Psoas muscle (tissue), 7 donors: ENCODE measurements at regions not wholly inside any gene's neighbourhood (a gene's known extent, or its start where the extent isn't known, plus 50 kb on each side); places are given as distances from the start of the nearest gene placed in this dataset.

Source experiments
- ATAC-seq, 4 donors: fragments of 200-7000 bp; cut with Tn5 transposase; one replicate each; pipeline ENCODE4 v1.9.1; 2020; ENCODE audit warnings: moderate library complexity in 3 of 4, mild to moderate bottlenecking in 2 of 4
- DNase-seq, 2 donors: peaks; one replicate each; pipeline ENCODE4 v3.0.0-alpha.2; 2020
- H3K27ac ChIP-seq: fragments of 200-600 bp; one replicate; pipeline ENCODE4 v1.8.0; 2022
- H3K27me3 ChIP-seq, 3 donors: fragments of 200-600 bp in 1 of 3; one replicate each; pipeline versions ENCODE4 v1.6.1 to v1.8.0; 2013 to 2022; ENCODE audit warnings: low read length in 2 of 3, mild to moderate bottlenecking in 2 of 3, moderate library complexity in 1 of 3; ENCODE audit not compliant: insufficient read depth in 3 of 3
- H3K36me3 ChIP-seq, 2 donors: fragments of 200-600 bp in 1 of 2; one replicate each; pipeline versions ENCODE4 v1.6.1 to v1.8.0; 2013 to 2022; ENCODE audit warnings: low read depth in 1 of 2, mild to moderate bottlenecking in 1 of 2, moderate library complexity in 1 of 2; ENCODE audit not compliant: insufficient read depth in 1 of 2
- H3K4me1 ChIP-seq: fragments of 200-600 bp; one replicate; pipeline ENCODE4 v1.8.0; 2022
- H3K4me3 ChIP-seq: fragments of 200-600 bp; one replicate; pipeline ENCODE4 v1.8.0; 2022; ENCODE audit warnings: mild to moderate bottlenecking
- H3K9me3 ChIP-seq: fragments of 200-600 bp; one replicate; pipeline ENCODE4 v1.8.0; 2022
- WGBS, 3 donors: extraction: QIAGEN DNeasy Blood & Tissue Kit; methylation state at CpG; one replicate each; pipeline versions ENCODE4 v1.1.6 to v1.1.7; 2013; 5-methylcytosine and 5-hydroxymethylcytosine counted together
- intact Hi-C, 2 donors: fragments of 100-400 bp; cut with DNase I; formaldehyde crosslinking; loops; one replicate each; pipeline versions ENCODE4 v1.11.0 to v1.14.2; 2022
- TF ChIP-seq, protein P1 (sequence below): fragments of 200-600 bp; IDR thresholded peaks from one replicate; pipeline ENCODE4 v1.8.0; 2022; ENCODE audit warnings: antibody characterized with exemption
- donor health status: healthy with polysubstance abuse.
- donor health status: DM: no; HTN: no; CAD: no; lungs with moderate emphysema.
- donor health status: Bipolar disorder and iron deficiency.
- donor health status: healthy.
- donor health status: DM: yes; HTN: yes; CAD: no.
- donor health status: DM: no; HTN: no; CAD: no.
- donor health status: DM: yes; HTN: yes; CAD: no.

DNA sequence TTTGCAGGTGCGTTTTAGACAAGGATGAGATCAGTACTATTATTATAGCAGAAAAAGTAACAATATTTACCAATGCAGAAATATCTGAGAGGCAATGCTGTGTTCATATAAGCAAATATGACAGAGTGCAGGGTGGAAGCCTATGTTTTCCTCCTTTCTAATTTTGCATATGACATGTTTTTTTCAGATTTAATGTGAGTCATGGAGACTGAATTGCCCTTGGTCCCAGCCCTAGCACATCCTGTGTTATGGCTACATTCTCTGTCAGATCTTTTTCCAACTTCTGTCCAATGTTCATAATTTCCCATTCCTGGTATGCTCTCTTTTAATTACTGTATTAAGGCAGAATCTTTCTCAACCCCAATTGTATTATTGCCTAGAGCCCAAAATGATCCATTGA is 165.6 kb downstream of the SLC7A11 start:
- Histone ChIP-seq H3K36me3 (no peaks in the 10 kb centered on the region), H3K27me3 (no peaks in the 10 kb centered on the region), H3K27ac (no peak overlapping the region), H3K4me1 (no peaks in the 10 kb centered on the region), H3K4me3 (no peak overlapping the region), H3K9me3 (no peaks in the 10 kb centered on the region)
- no peak for ATAC-seq
- TF ChIP-seq, protein P1, sequence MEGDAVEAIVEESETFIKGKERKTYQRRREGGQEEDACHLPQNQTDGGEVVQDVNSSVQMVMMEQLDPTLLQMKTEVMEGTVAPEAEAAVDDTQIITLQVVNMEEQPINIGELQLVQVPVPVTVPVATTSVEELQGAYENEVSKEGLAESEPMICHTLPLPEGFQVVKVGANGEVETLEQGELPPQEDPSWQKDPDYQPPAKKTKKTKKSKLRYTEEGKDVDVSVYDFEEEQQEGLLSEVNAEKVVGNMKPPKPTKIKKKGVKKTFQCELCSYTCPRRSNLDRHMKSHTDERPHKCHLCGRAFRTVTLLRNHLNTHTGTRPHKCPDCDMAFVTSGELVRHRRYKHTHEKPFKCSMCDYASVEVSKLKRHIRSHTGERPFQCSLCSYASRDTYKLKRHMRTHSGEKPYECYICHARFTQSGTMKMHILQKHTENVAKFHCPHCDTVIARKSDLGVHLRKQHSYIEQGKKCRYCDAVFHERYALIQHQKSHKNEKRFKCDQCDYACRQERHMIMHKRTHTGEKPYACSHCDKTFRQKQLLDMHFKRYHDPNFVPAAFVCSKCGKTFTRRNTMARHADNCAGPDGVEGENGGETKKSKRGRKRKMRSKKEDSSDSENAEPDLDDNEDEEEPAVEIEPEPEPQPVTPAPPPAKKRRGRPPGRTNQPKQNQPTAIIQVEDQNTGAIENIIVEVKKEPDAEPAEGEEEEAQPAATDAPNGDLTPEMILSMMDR: no peak
- no peak for DNase-seq
- 92 to 100% (median 98%) methylated on average over 1 of the region's 1 CpG for WGBS, 3 donors
- intact Hi-C loops: no loop called here

DNA sequence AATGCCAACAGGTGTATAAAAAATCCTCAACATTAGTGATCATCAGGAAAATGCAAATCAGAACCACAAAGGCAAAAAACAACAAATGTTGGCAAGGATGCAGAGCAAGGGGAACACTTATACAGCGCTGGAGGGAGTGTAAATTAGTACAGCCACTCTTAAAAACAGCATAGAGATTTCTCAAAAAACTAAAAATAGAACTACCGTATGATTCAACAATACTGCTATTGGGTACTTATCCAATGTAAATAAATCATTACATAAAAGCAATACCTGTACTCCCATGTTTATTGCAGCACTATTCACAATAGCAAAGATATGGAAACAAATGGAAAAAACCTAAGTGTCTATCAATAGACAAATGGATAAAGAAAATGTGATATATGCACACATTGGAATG is 171.3 kb downstream of the SLC7A11 start:
- Histone ChIP-seq H3K36me3 (no peaks in the 10 kb centered on the region), H3K9me3 (no peaks in the 10 kb centered on the region), H3K4me3 (no peak overlapping the region), H3K4me1 (no peaks in the 10 kb centered on the region), H3K27me3 (no peaks in the 10 kb centered on the region), H3K27ac (no peak overlapping the region)
- intact Hi-C loops: no loop called here
- ATAC-seq (no peak), DNase-seq (no peak)
- TF ChIP-seq, protein P1: no peak
- 83 to 89% (median 84%) methylated on average over 2 of the region's 2 CpGs for WGBS, 3 donors

DNA sequence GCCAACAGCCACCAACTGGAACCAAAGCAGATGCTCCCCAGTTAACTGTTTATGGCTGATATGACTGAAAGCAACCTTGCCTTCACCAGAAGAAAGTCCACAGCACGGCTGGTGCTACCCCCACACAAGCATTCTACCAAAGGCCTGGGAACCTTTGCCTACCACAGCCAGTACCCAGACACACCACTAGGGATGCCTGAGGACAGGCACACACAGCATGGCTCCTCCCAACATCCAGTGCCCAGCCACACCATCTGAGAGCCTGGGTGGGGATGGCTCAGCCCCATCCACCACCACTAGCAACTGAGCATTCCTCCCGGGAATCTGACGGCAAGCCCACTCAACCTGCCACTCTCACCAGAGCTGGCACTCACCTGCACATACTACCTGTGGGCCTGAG is 178.6 kb downstream of the SLC7A11 start:
- intact Hi-C loops: no loop called here
- WGBS, 3 donors: 83 to 85% (median 85%) methylated on average over 3 of the region's 3 CpGs
- no peak overlapping the region for H3K4me3 ChIP-seq
- ATAC-seq (no peak), DNase-seq (no peak)
- no peaks in the 10 kb centered on the region for H3K36me3 ChIP-seq
- no peaks in the 10 kb centered on the region for H3K9me3 ChIP-seq
- TF ChIP-seq, protein P1: no peak
- no peaks in the 10 kb centered on the region for H3K27me3 ChIP-seq
- H3K4me1 ChIP-seq: no peaks in the 10 kb centered on the region
- H3K27ac ChIP-seq: no peak overlapping the region

DNA sequence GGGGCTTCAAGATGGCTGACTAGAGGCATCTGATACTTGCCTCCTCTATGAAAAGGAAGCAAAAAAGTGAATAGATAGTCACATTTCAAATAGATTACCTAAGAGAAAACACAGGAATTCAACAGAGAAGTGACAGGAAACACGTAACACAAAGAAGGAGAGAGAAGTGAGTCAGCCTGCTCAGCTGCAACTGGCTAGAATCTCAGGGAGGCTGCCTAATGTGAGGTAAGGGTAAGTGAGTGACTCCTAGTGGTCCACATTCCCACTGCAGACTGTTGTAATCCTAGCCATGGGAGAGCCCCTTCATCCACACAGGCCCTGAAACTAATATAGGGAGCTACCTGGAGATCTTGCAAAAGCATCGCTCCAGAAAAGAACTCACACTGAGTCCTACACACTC is 179.2 kb downstream of the SLC7A11 start:
- Histone ChIP-seq H3K4me1 (no peaks in the 10 kb centered on the region), H3K27me3 (no peaks in the 10 kb centered on the region), H3K36me3 (no peaks in the 10 kb centered on the region), H3K4me3 (no peak overlapping the region), H3K27ac (no peak overlapping the region), H3K9me3 (no peaks in the 10 kb centered on the region)
- TF ChIP-seq, protein P1: no peak
- intact Hi-C loops: no loop called here
- ATAC-seq: no peak
- DNase-seq: no peak
- 70 to 85% (median 81%) methylated on average over 2 of the region's 2 CpGs for WGBS, 3 donors

DNA sequence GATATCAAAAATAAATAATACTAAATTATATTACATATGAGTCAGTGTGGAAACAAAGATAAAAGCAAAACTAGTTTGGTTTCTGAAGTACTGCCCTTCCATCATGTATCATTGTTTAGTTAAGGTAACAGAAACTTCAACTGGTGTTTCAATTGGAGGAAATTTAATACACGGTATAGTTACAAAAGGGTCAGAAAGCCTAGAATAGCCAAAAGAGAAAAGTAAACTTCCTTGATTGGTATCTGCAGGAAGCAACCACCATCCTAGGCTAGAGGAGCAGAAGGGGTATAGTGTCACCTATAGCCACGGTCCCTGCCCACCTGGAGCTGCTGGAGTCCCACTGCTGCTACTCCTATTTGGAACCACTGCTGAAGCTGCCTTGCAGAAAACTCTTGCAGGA is 185.6 kb downstream of the SLC7A11 start:
- Histone ChIP-seq H3K27ac (no peak overlapping the region), H3K36me3 (no peaks in the 10 kb centered on the region), H3K4me1 (no peaks in the 10 kb centered on the region), H3K4me3 (no peak overlapping the region), H3K27me3 (no peaks in the 10 kb centered on the region), H3K9me3 (no peaks in the 10 kb centered on the region)
- DNase-seq (no peak), ATAC-seq (no peak)
- WGBS, 3 donors: 59 to 75% (median 64%) methylated on average over 2 of the region's 2 CpGs
- TF ChIP-seq, protein P1: no peak
- intact Hi-C loops: no loop called here
